CD14-positive monocyte (primary cell): ENCODE measurements at regions not wholly inside any gene's neighbourhood (a gene's known extent, or its start where the extent isn't known, plus 50 kb on each side); places are given as distances from the start of the nearest gene placed in this dataset.

ENCODE experiments used
- DNase-seq, 3 donors: peaks; one replicate each; pipeline ENCODE4 v3.0.0-alpha.2; 2011 to 2022
- H2AFZ ChIP-seq: 2 replicates; pipeline ENCODE4 v1.6.0; 2012; ENCODE audit warnings: mild to moderate bottlenecking, low read depth, low read length, inconsistent platforms; ENCODE audit not compliant: insufficient read depth, poor library complexity, severe bottlenecking
- H3K27ac ChIP-seq, 2 donors: 1 replicate in 1 of 2; 2 replicates in 1 of 2; pipeline ENCODE4 v1.5.1; 2012 to 2013; ENCODE audit warnings: low read length in 2 of 2, control low read depth in 1 of 2, inconsistent platforms in 1 of 2, low read depth in 1 of 2, mild to moderate bottlenecking in 1 of 2
- H3K27me3 ChIP-seq, 2 donors: one replicate each; pipeline versions ENCODE4 v1.6.0 to v1.6.1; 2011 to 2013; ENCODE audit warnings: low read length in 2 of 2; ENCODE audit not compliant: control insufficient read depth in 2 of 2, insufficient read depth in 2 of 2
- H3K36me3 ChIP-seq, 2 donors: replicated peaks in 1 of 2; 1 replicate in 1 of 2; 2 replicates in 1 of 2; pipeline versions ENCODE4 v1.5.1 to v1.6.1; 2012 to 2013; ENCODE audit warnings: low read length in 2 of 2, control low read depth in 1 of 2, inconsistent platforms in 1 of 2, mild to moderate bottlenecking in 1 of 2; ENCODE audit not compliant: insufficient read depth in 2 of 2, control insufficient read depth in 1 of 2
- H3K4me1 ChIP-seq, 2 donors: 1 replicate in 1 of 2; 2 replicates in 1 of 2; pipeline versions ENCODE4 v1.5.1 to v1.6.1; 2012 to 2013; ENCODE audit warnings: low read length in 2 of 2, control low read depth in 1 of 2, inconsistent platforms in 1 of 2, mild to moderate bottlenecking in 1 of 2, moderate library complexity in 1 of 2; ENCODE audit not compliant: insufficient read depth in 2 of 2, control insufficient read depth in 1 of 2
- H3K4me2 ChIP-seq: replicated peaks from 2 replicates; pipeline ENCODE3; 2012; ENCODE audit warnings: low read length, moderate library complexity, mild to moderate bottlenecking; ENCODE audit not compliant: poor library complexity, severe bottlenecking; ENCODE audit errors: extremely low read depth
- H3K4me3 ChIP-seq, 3 experiments: fragments of 200-600 bp in 1 of 3; sonication (generic) in 1 of 3; replicated peaks in 1 of 3; 1 replicate in 2 of 3; 2 replicates in 1 of 3; pipeline ENCODE4 v1.5.1; 2011 to 2013; ENCODE audit warnings: low read length in 3 of 3, mild to moderate bottlenecking in 3 of 3, control low read depth in 2 of 3, low read depth in 2 of 3, inconsistent platforms in 1 of 3, moderate library complexity in 1 of 3
- H3K79me2 ChIP-seq: 2 replicates; pipeline ENCODE4 v1.6.0; 2012; ENCODE audit warnings: mild to moderate bottlenecking, control low read depth, inconsistent platforms, low read length, moderate library complexity; ENCODE audit not compliant: insufficient read depth
- H3K9ac ChIP-seq: 2 replicates; pipeline ENCODE4 v1.6.0; 2017; ENCODE audit warnings: low read length, mild to moderate bottlenecking; ENCODE audit not compliant: insufficient read depth, poor library complexity, severe bottlenecking
- H3K9me3 ChIP-seq, 2 donors: replicated peaks in 1 of 2; 1 replicate in 1 of 2; 2 replicates in 1 of 2; pipeline versions ENCODE4 v1.5.1 to v1.6.1; 2012 to 2013; ENCODE audit warnings: low read length in 2 of 2, control low read depth in 1 of 2; ENCODE audit not compliant: control insufficient read depth in 1 of 2, insufficient read depth in 1 of 2
- H4K20me1 ChIP-seq: 2 replicates; pipeline ENCODE4 v1.6.0; 2012; ENCODE audit warnings: mild to moderate bottlenecking, low read length, control low read depth, moderate library complexity; ENCODE audit not compliant: insufficient read depth
- H3K27ac Mint-ChIP-seq, 7 donors: one replicate each; pipeline ENCODE4 v1.8.0; 2020; ENCODE audit warnings: mild to moderate bottlenecking in 7 of 7, mixed read lengths in 7 of 7, moderate library complexity in 6 of 7, inconsistent platforms in 2 of 7
- H3K27me3 Mint-ChIP-seq, 3 donors: one replicate each; pipeline ENCODE4 v1.8.0; 2021 to 2022; ENCODE audit warnings: low read depth in 3 of 3, mild to moderate bottlenecking in 3 of 3, mixed read lengths in 3 of 3, moderate library complexity in 3 of 3, inconsistent platforms in 1 of 3
- H3K36me3 Mint-ChIP-seq, 2 donors: one replicate each; pipeline ENCODE4 v1.8.0; 2020; ENCODE audit warnings: mixed read lengths in 2 of 2, inconsistent platforms in 1 of 2, mild to moderate bottlenecking in 1 of 2
- H3K4me1 Mint-ChIP-seq: one replicate; pipeline ENCODE4 v1.8.0; 2020; ENCODE audit warnings: mild to moderate bottlenecking, mixed read lengths
- H3K4me3 Mint-ChIP-seq, 2 donors: one replicate each; pipeline ENCODE4 v1.8.0; 2020; ENCODE audit warnings: mild to moderate bottlenecking in 2 of 2, mixed read lengths in 2 of 2, moderate library complexity in 1 of 2
- H3K9me3 Mint-ChIP-seq, 7 donors: one replicate each; pipeline ENCODE4 v1.8.0; 2020 to 2022; ENCODE audit warnings: mixed read lengths in 7 of 7, mild to moderate bottlenecking in 6 of 7, moderate library complexity in 6 of 7, inconsistent platforms in 2 of 7
- CTCF ChIP-seq: fragments of 200-600 bp; IDR thresholded peaks from one replicate; pipeline ENCODE4 v1.8.0; 2022; ENCODE audit warnings: antibody characterized with exemption, mild to moderate bottlenecking
- WGBS: methylation state at CpG from one replicate; pipeline ENCODE4 v1.1.5; 2013; ENCODE audit warnings: missing lambda C conversion rate; ENCODE audit not compliant: insufficient coverage; 5-methylcytosine and 5-hydroxymethylcytosine counted together
- intact Hi-C, 2 donors: fragments of 100-400 bp; cut with micrococcal nuclease; formaldehyde crosslinking; loops; one replicate each; pipeline versions ENCODE4 v1.15.0 to v1.15.1; 2023

GRCh38 chr6:23173234-23173633 lies 603.9 kb downstream of the HDGFL1 start:
- no peak overlapping the region for H3K4me3 ChIP-seq
- H3K4me1 ChIP-seq, result no peaks in the 10 kb centered on the region
- H2AFZ ChIP-seq, result no peak overlapping the region
- Mint-ChIP-seq H3K4me3 (no peak overlapping the region), H3K4me1 (peaks cover 7% of the 10 kb centered on the region), H3K27ac (no peak overlapping the region), H3K27me3 (peaks cover 0 to 2% (median 0%) of the 10 kb centered on the region in 3 donors), H3K9me3 (peaks cover 0 to 18% (median 6%) of the 10 kb centered on the region in 7 donors), H3K36me3 (no peaks in the 10 kb centered on the region)
- peaks cover 3 to 10% of the 10 kb centered on the region in 2 donors for H3K9me3 ChIP-seq
- no peaks in the 10 kb centered on the region for H4K20me1 ChIP-seq
- intact Hi-C loops, result no loop called here
- TF ChIP-seq CTCF, result no peak
- 6% methylated on average over 3 of the region's 3 CpGs for WGBS
- no peaks in the 10 kb centered on the region for H3K27me3 ChIP-seq
- H3K27ac ChIP-seq, result no peak overlapping the region
- no peak overlapping the region for H3K9ac ChIP-seq
- H3K4me2 ChIP-seq, result no peak overlapping the region
- no peaks in the 10 kb centered on the region for H3K79me2 ChIP-seq
- H3K36me3 ChIP-seq, result no peaks in the 10 kb centered on the region
- no peak for DNase-seq

GRCh38 chr6:23174781-23175361 lies 605.5 kb downstream of the HDGFL1 start:
- Histone ChIP-seq H3K36me3 (no peaks in the 10 kb centered on the region), H3K4me1 (no peaks in the 10 kb centered on the region), H3K27me3 (no peaks in the 10 kb centered on the region), H3K9me3 (peaks cover 0 to 7% of the 10 kb centered on the region in 2 donors), H3K27ac (no peak overlapping the region), H2AFZ (no peak overlapping the region), H4K20me1 (no peaks in the 10 kb centered on the region), H3K4me2 (no peak overlapping the region), H3K79me2 (no peaks in the 10 kb centered on the region), H3K4me3 (no peak overlapping the region), H3K9ac (no peak overlapping the region)
- Mint-ChIP-seq H3K36me3 (no peaks in the 10 kb centered on the region), H3K4me1 (peaks cover 7% of the 10 kb centered on the region), H3K27ac (no peak overlapping the region), H3K9me3 (peaks cover 0 to 15% (median 2%) of the 10 kb centered on the region in 7 donors), H3K27me3 (peaks cover 0 to 2% (median 0%) of the 10 kb centered on the region in 3 donors), H3K4me3 (no peak overlapping the region)
- WGBS, result no CpG with 5 or more reads among the region's 7 CpGs
- intact Hi-C loops, result no loop called here
- no peak for DNase-seq
- no peak for TF ChIP-seq CTCF
